Tibial artery (tissue), 4 donors: ENCODE measurements at regions not wholly inside any gene's neighbourhood (a gene's known extent, or its start where the extent isn't known, plus 50 kb on each side); places are given as distances from the start of the nearest gene placed in this dataset.

Experiments
- DNase-seq, 2 donors: peaks; one replicate each; pipeline ENCODE4 v3.0.0-alpha.2; 2019
- H3K27ac ChIP-seq, 2 donors: fragments of 200-600 bp; sonication (generic) in 1 of 2; 1 replicate in 1 of 2; 2 replicates in 1 of 2; pipeline ENCODE4 v1.5.1; 2018 to 2019; ENCODE audit warnings: mild to moderate bottlenecking in 1 of 2
- H3K27me3 ChIP-seq, 2 donors: fragments of 200-600 bp; sonication (generic) in 1 of 2; one replicate each; pipeline versions ENCODE4 v1.5.1 to v1.6.0; 2016 to 2019
- H3K36me3 ChIP-seq, 3 donors: fragments of 200-600 bp; sonication (generic) in 2 of 3; one replicate each; pipeline ENCODE4 v1.5.1; 2016 to 2019; ENCODE audit warnings: mild to moderate bottlenecking in 2 of 3
- H3K4me1 ChIP-seq, 4 donors: fragments of 200-600 bp; sonication (generic) in 2 of 4; 1 replicate in 3 of 4; 2 replicates in 1 of 4; pipeline ENCODE4 v1.5.1; 2016 to 2019
- H3K4me3 ChIP-seq, 2 donors: fragments of 200-600 bp; sonication (generic) in 1 of 2; 1 replicate in 1 of 2; 2 replicates in 1 of 2; pipeline ENCODE4 v1.5.1; 2018 to 2019; ENCODE audit warnings: mild to moderate bottlenecking in 2 of 2
- H3K9me3 ChIP-seq, 3 donors: fragments of 200-600 bp; sonication (generic) in 1 of 3; one replicate each; pipeline ENCODE4 v1.5.1; 2016 to 2019
- CTCF ChIP-seq, 2 experiments: fragments of 200-600 bp in 1 of 2; fragments of 450-650 bp in 1 of 2; IDR thresholded peaks; one replicate each; pipeline ENCODE4 v1.5.1; 2017 to 2019; ENCODE audit warnings: antibody characterized with exemption in 2 of 2, mild to moderate bottlenecking in 1 of 2, moderate library complexity in 1 of 2
- intact Hi-C: fragments of 100-400 bp; cut with DNase I; formaldehyde crosslinking; loops from one replicate; pipeline ENCODE4 v1.15.0; 2023; ENCODE audit warnings: low total_unique reads

GRCh38 chr2:7974936-7975335, 706.9 kb upstream of the ID2 start:
- H3K9me3 ChIP-seq: no peaks in the 10 kb centered on the region
- TF ChIP-seq CTCF (IDR thresholded peaks at IDR 0.05): no peak
- intact Hi-C loops: no loop called here
- no peak for DNase-seq
- no peak overlapping the region for H3K4me3 ChIP-seq
- no peak overlapping the region for H3K27ac ChIP-seq
- H3K4me1 ChIP-seq: no peaks in the 10 kb centered on the region
- H3K36me3 ChIP-seq: no peaks in the 10 kb centered on the region
- H3K27me3 ChIP-seq: no peaks in the 10 kb centered on the region

GRCh38 chr2:7976206-7976605, 705.6 kb upstream of the ID2 start:
- Histone ChIP-seq H3K9me3 (no peaks in the 10 kb centered on the region), H3K27me3 (no peaks in the 10 kb centered on the region), H3K36me3 (no peaks in the 10 kb centered on the region), H3K27ac (no peak overlapping the region), H3K4me3 (no peak overlapping the region), H3K4me1 (no peaks in the 10 kb centered on the region)
- no peak for TF ChIP-seq CTCF (IDR thresholded peaks at IDR 0.05)
- intact Hi-C loops: no loop called here
- DNase-seq: no peak

GRCh38 chr2:7977981-7978380, 703.9 kb upstream of the ID2 start:
- TF ChIP-seq CTCF (IDR thresholded peaks at IDR 0.05): no peak
- no peak for DNase-seq
- H3K27ac ChIP-seq: no peak overlapping the region
- H3K36me3 ChIP-seq: no peaks in the 10 kb centered on the region
- H3K9me3 ChIP-seq: no peaks in the 10 kb centered on the region
- H3K4me3 ChIP-seq: no peak overlapping the region
- no peaks in the 10 kb centered on the region for H3K4me1 ChIP-seq
- no peaks in the 10 kb centered on the region for H3K27me3 ChIP-seq
- intact Hi-C loops: no loop called here

DNA sequence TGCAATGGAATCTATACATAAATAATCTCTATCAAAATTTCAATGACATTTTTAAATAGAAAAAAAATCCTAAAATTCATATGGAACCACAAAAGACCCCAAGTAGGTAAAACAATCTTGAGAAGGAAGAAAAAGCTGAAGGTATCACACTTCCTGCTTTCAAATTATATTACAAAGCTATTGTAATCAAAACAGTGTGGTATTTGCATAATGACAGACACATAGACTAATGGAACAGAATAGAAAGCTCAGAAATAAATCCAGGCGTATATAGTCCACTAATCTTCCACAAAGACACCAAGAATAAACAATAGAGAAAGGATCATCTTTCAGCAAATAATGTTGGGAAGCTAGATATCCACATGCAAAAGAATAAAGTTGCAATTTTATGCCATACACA, 699.8 kb upstream of the ID2 start:
- Histone ChIP-seq H3K36me3 (no peaks in the 10 kb centered on the region), H3K27me3 (no peaks in the 10 kb centered on the region), H3K27ac (no peak overlapping the region), H3K4me1 (no peaks in the 10 kb centered on the region), H3K4me3 (no peak overlapping the region), H3K9me3 (no peaks in the 10 kb centered on the region)
- intact Hi-C loops: no loop called here
- no peak for DNase-seq
- no peak for TF ChIP-seq CTCF (IDR thresholded peaks at IDR 0.05)

DNA sequence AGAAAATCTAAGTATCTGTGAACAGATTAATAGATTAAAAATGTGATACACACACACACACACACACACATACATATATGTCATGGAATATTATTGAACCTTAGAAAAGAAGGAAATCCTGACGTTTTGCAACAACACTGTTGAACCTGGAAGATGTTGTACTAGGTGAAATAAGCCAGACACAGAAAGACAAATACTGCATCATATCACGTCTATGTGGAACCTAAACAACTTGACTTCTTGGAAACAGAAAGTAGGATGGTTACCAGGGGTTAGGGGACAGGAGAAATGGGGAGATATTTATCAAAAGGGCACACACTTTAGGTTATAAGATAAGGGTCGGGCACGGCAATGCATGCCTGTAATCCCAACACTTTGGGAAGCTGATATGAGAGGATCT, 698.4 kb upstream of the ID2 start:
- DNase-seq: no peak
- intact Hi-C loops: no loop called here
- Histone ChIP-seq H3K27me3 (no peaks in the 10 kb centered on the region), H3K9me3 (no peaks in the 10 kb centered on the region), H3K27ac (no peak overlapping the region), H3K36me3 (no peaks in the 10 kb centered on the region), H3K4me1 (no peaks in the 10 kb centered on the region), H3K4me3 (no peak overlapping the region)
- no peak for TF ChIP-seq CTCF (IDR thresholded peaks at IDR 0.05)

- no peak for DNase-seq
- Histone ChIP-seq H3K9me3 (no peaks in the 10 kb centered on the region), H3K4me1 (no peaks in the 10 kb centered on the region), H3K27ac (no peak overlapping the region), H3K4me3 (no peak overlapping the region), H3K27me3 (no peaks in the 10 kb centered on the region), H3K36me3 (no peaks in the 10 kb centered on the region)
- intact Hi-C loops: no loop called here
- TF ChIP-seq CTCF (IDR thresholded peaks at IDR 0.05): no peak
Measured at GRCh38 chr2:7983912-7984311, 697.9 kb upstream of the ID2 start.
